HEK293 (cell line): ENCODE measurements at regions not wholly inside any gene's neighbourhood (a gene's known extent, or its start where the extent isn't known, plus 50 kb on each side); places are given as distances from the start of the nearest gene placed in this dataset.

Experiments used
- ATF2 ChIP-seq: fragments of 450-650 bp; formaldehyde crosslinking; IDR thresholded peaks from 2 replicates; pipeline ENCODE4 v1.5.1; 2016; ENCODE audit warnings: missing biosample characterization, missing genetic modification characterization, low read depth
- YY1 ChIP-seq: fragments of 450-650 bp; formaldehyde crosslinking; IDR thresholded peaks from 2 replicates; pipeline ENCODE4 v1.5.1; 2018; ENCODE audit warnings: missing biosample characterization, missing genetic modification characterization
- ZBTB1 ChIP-seq: fragments of 450-650 bp; formaldehyde crosslinking; IDR thresholded peaks from 2 replicates; pipeline ENCODE4 v1.5.1; 2016; ENCODE audit warnings: missing biosample characterization, missing genetic modification characterization
- ZBTB11 ChIP-seq: fragments of 450-650 bp; formaldehyde crosslinking; conservative IDR thresholded peaks from 2 replicates; pipeline ENCODE4 v1.5.1; 2016; ENCODE audit warnings: low read depth, missing biosample characterization, missing genetic modification characterization
- ZEB2 ChIP-seq: fragments of 450-650 bp; formaldehyde crosslinking; IDR thresholded peaks from 2 replicates; pipeline ENCODE4 v1.5.1; 2016; ENCODE audit warnings: missing biosample characterization, missing genetic modification characterization
- ZNF10 ChIP-seq: fragments of 450-650 bp; formaldehyde crosslinking; IDR thresholded peaks from 2 replicates; pipeline ENCODE4 v1.5.1; 2017; ENCODE audit warnings: missing biosample characterization, missing genetic modification characterization
- ZNF132 ChIP-seq: fragments of 450-650 bp; formaldehyde crosslinking; IDR thresholded peaks from 2 replicates; pipeline ENCODE4 v1.5.1; 2017; ENCODE audit warnings: missing biosample characterization, missing genetic modification characterization, borderline replicate concordance
- ZNF157 ChIP-seq: fragments of 450-650 bp; formaldehyde crosslinking; IDR thresholded peaks from 2 replicates; pipeline ENCODE4 v1.5.1; 2016; ENCODE audit warnings: missing biosample characterization, missing genetic modification characterization
- ZNF350 ChIP-seq: fragments of 450-650 bp; formaldehyde crosslinking; IDR thresholded peaks from 2 replicates; pipeline ENCODE4 v1.5.0; 2017; ENCODE audit warnings: missing biosample characterization, mild to moderate bottlenecking, missing genetic modification characterization
- ZNF639 ChIP-seq: fragments of 450-650 bp; formaldehyde crosslinking; IDR thresholded peaks from 2 replicates; pipeline ENCODE4 v1.5.1; 2016; ENCODE audit warnings: missing biosample characterization, missing genetic modification characterization
- ZNF776 ChIP-seq: fragments of 450-650 bp; formaldehyde crosslinking; IDR thresholded peaks from 2 replicates; pipeline ENCODE4 v1.5.0; 2017; ENCODE audit warnings: missing biosample characterization, missing genetic modification characterization, borderline replicate concordance
- TF ChIP-seq, protein P1 (sequence below): fragments of 450-650 bp; formaldehyde crosslinking; IDR thresholded peaks from 2 replicates; pipeline ENCODE4 v1.5.1; 2016; ENCODE audit warnings: missing biosample characterization, missing genetic modification characterization
- TF ChIP-seq, protein P2 (sequence below): fragments of 450-650 bp; formaldehyde crosslinking; IDR thresholded peaks from 2 replicates; pipeline ENCODE4 v1.5.1; 2016; ENCODE audit warnings: missing biosample characterization, missing genetic modification characterization

DNA sequence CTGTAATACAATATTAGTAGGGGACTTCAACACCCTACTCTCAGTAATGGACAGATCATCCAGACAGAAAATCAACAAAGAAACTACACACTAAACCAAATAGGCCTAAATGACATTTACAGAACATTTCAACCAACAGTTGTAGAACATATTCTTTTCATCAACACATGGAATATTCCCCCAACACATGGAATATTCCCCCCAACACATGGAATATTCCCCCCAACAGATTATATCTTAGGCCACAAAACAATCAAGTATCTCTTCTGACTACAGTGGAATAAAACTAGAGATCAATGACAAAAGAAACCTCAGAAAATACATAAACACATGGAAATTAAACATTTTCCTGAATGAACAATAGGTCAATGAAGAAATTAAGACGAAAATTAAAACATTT, 187.2 kb upstream of the RBBP8 start:
- TF ChIP-seq, protein P1, sequence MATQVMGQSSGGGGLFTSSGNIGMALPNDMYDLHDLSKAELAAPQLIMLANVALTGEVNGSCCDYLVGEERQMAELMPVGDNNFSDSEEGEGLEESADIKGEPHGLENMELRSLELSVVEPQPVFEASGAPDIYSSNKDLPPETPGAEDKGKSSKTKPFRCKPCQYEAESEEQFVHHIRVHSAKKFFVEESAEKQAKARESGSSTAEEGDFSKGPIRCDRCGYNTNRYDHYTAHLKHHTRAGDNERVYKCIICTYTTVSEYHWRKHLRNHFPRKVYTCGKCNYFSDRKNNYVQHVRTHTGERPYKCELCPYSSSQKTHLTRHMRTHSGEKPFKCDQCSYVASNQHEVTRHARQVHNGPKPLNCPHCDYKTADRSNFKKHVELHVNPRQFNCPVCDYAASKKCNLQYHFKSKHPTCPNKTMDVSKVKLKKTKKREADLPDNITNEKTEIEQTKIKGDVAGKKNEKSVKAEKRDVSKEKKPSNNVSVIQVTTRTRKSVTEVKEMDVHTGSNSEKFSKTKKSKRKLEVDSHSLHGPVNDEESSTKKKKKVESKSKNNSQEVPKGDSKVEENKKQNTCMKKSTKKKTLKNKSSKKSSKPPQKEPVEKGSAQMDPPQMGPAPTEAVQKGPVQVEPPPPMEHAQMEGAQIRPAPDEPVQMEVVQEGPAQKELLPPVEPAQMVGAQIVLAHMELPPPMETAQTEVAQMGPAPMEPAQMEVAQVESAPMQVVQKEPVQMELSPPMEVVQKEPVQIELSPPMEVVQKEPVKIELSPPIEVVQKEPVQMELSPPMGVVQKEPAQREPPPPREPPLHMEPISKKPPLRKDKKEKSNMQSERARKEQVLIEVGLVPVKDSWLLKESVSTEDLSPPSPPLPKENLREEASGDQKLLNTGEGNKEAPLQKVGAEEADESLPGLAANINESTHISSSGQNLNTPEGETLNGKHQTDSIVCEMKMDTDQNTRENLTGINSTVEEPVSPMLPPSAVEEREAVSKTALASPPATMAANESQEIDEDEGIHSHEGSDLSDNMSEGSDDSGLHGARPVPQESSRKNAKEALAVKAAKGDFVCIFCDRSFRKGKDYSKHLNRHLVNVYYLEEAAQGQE (tag by site-specific recombination) = no peak
- TF ChIP-seq ZNF132 (tag by site-specific recombination) = no peak
- TF ChIP-seq, protein P2, sequence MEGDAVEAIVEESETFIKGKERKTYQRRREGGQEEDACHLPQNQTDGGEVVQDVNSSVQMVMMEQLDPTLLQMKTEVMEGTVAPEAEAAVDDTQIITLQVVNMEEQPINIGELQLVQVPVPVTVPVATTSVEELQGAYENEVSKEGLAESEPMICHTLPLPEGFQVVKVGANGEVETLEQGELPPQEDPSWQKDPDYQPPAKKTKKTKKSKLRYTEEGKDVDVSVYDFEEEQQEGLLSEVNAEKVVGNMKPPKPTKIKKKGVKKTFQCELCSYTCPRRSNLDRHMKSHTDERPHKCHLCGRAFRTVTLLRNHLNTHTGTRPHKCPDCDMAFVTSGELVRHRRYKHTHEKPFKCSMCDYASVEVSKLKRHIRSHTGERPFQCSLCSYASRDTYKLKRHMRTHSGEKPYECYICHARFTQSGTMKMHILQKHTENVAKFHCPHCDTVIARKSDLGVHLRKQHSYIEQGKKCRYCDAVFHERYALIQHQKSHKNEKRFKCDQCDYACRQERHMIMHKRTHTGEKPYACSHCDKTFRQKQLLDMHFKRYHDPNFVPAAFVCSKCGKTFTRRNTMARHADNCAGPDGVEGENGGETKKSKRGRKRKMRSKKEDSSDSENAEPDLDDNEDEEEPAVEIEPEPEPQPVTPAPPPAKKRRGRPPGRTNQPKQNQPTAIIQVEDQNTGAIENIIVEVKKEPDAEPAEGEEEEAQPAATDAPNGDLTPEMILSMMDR (tag by site-specific recombination) = no peak
- no peak for TF ChIP-seq ZNF350 (tag by site-specific recombination)
- TF ChIP-seq ATF2 (tag by site-specific recombination) = no peak
- TF ChIP-seq ZEB2 (tag by site-specific recombination) = no peak
- TF ChIP-seq ZNF776 (tag by site-specific recombination) = no peak
- TF ChIP-seq ZNF10 (tag by site-specific recombination) = no peak
- no peak for TF ChIP-seq ZNF639 (tag by site-specific recombination)
- TF ChIP-seq ZBTB1 (tag by site-specific recombination) = no peak
- TF ChIP-seq ZBTB11 = no peak
- TF ChIP-seq ZNF157 = no peak
- no peak for TF ChIP-seq YY1 (tag by site-specific recombination)
